ENCODE measurements at regions not wholly inside any gene's neighbourhood (a gene's known extent, or its start where the extent isn't known, plus 50 kb on each side); places are given as distances from the start of the nearest gene placed in this dataset.
"Not testable (repeated sequence)": the region's sequence is repeated elsewhere in the genome, so short reads cannot be mapped to it uniquely, and the experiment has no call there.

- DNase-seq = no peak
Measured at GRCh38 chr13:68597641-68598040, 1367.5 kb upstream of the PCDH9 start.

DNA sequence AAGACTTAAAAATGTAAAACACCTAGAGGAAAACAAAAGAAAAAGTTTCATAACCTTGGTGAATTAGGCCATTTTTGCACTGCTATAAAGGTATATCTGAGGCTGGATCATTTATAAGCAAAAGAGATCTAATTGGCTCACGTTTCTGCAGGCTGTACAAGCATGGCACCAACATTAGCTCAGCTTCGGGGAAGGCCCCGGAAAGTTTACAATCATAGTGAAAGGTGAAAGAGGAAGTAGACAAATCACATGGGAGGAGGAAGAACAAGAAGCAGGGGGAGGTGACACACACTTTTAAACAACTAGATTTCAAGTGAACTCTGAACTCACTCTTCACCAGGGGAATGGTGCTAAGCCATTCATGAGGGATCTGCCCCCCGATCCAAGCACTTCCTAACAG, 1358.5 kb upstream of the PCDH9 start:
- no peak for DNase-seq

DNA sequence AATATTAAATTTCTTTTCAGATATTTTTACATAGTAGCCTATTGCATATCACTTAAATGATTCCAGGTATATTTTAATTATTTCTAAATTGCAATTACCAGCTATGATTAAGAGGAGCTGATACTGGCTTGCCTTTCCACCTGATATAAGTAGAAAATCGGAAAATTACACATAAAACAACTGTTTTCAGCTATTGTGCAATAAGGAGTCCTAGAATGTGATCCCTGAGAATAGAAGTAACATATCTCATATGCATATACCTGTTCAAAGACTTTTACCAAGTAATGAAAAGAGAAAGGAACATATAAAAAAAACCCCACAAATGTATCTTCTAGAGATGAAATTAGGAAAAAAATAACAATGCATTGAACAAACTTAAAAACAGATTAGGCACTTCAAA, 1354.6 kb upstream of the PCDH9 start:
- DNase-seq = no peak

GRCh38 chr13:68574053-68574452, 1343.9 kb upstream of the PCDH9 start:
- DNase-seq = no peak

- no peak for DNase-seq
Measured at GRCh38 chr13:68551701-68552522, 1321.8 kb upstream of the PCDH9 start.

DNA sequence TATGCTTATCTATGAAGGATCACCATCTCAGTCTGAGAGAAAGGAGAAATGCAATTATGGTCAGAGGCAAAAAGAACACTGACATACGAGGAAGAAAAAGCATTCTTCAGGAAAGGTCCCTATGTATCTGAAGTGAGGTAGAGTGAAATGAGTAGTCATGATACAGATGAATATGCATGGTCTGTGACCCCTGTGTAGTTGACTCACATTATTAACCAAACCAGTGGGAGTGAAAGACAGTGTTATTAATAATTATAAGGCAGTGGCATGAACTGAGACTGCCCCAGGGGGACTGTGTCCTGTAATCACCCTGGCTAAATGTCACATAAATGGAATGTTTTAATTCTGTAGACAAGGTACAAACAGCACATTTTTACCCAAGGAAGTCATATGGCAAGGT, 1320.2 kb upstream of the PCDH9 start:
- no peak for DNase-seq

- no peak for DNase-seq
Measured at GRCh38 chr13:68540244-68540643, 1310.1 kb upstream of the PCDH9 start.

DNA sequence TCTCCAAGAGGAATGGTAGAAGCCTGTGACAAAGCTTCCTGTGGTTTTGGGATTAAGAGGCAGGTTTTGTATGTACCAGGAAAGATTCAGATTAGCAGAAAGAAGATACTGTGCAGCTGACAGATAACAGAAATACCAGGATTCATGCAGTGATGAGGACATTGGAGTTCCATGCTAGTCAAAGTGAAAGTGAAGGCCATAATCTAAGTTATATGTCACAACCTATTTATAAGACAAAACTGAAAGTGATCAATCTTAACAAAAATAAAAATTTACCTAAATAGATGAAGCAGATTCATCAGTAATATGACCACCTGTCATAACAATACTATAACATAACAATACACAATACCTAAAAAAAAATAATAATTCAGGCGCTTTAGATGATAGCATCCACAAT, 1305.2 kb upstream of the PCDH9 start:
- DNase-seq = no peak

DNA sequence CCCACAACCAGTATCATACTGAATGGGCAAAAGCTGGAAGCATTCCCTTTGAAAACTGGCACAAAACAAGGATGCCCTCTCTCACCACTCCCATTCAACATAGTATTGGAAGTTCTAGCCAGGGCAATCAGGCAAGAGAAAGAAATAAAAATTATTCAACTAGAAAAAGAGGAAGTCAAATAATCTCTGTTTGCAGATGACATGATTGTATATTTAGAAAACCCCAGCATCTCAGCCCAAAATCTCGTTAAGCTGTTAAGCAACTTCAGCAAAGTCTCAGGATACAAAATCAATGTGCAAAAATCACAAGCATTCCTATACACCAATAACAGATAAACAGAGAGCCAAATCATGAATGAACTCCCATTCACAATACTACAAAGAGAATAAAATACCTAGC, 1297.0 kb upstream of the PCDH9 start:
- not testable (repeated sequence) for DNase-seq

GRCh38 chr13:68523838-68524424, 1293.8 kb upstream of the PCDH9 start:
- no peak for DNase-seq

DNA sequence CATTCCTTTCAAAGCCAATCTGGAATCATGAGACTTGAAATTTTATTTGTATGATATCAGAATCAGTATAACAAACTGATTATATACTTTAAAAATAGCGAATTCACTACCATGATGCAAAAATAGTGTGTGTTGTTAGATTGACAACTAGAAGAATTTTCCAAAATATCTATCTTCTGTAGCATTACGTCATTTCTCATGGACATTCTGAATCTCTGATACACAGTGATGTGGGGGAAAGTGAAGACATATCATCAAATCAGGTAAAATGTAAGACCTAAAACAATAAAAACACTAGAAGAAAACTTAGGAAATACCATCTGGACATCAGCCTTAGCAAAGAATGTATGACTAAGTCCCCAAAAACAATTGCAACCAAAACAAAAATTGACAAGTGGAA, 1292.0 kb upstream of the PCDH9 start:
- DNase-seq = no peak

DNA sequence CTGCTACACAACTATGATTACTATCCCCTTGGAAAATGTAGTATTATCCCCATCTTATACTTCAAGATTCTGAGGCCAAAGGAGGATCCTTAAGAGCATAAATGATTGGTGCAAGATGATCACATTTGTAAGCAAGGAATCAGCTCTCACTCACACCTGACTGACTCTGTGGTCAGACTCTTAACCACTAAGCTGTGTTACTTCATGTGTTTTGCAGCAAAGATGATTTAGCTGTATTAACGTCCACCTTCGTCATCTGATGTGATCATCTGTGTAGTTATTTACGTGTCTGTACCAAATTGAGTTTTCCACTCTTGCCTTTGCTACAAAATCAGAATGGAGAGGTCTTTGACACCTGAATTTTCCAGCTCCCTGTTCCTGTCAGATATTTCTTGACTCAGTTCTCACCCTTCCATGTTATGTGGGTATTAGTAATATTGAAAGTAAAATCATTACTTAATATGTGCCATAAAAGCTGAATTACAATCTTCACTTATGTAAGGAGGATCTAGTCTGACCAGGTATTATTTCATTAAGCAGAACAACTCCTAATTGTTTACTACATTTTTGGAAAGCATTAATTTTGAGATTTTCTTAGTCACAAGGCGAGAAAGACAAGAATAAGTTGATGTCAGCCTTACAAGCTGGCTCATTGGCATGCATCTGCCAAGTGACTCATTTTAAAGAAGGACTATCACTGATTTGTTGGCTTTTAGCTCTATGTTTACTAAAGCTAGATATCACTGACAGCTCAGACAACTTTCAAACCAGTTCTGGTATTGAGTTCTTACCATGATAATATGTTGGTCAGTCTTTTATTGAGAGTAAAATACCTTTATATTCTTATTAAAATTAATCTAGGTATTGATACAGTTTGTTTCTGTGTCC, 1279.8 kb upstream of the PCDH9 start:
- no peak for DNase-seq

- no peak for DNase-seq
Measured at GRCh38 chr13:68506888-68507551, 1276.9 kb upstream of the PCDH9 start.

GRCh38 chr13:68490594-68490993, 1260.5 kb upstream of the PCDH9 start:
- no peak for DNase-seq

GRCh38 chr13:68481130-68481529, 1251.0 kb upstream of the PCDH9 start:
- DNase-seq = no peak

DNA sequence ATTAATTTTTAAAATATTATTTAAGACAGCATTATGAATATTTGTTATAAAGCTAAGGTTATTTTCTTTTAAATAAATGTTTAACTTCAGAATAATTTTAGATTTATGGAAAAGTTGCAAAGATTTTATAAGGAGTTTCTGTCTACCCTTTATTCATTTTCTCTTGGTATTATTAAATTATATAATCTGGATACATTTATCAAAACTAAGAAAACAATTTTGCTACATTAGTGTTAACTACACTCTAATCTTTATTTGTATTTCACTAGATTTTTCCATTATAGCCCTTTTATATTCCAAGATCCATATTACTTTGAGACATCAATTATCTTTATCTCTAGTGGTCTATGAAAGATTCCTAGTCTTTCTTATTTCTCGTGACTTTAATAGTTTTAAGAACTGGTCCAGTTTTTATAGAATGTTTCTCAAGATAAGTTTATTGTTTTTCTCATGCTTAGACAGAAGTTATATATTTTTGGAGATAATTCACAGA, 1243.7 kb upstream of the PCDH9 start:
- DNase-seq = no peak

- DNase-seq = no peak
Measured at GRCh38 chr13:68467160-68467559, 1237.0 kb upstream of the PCDH9 start.

DNA sequence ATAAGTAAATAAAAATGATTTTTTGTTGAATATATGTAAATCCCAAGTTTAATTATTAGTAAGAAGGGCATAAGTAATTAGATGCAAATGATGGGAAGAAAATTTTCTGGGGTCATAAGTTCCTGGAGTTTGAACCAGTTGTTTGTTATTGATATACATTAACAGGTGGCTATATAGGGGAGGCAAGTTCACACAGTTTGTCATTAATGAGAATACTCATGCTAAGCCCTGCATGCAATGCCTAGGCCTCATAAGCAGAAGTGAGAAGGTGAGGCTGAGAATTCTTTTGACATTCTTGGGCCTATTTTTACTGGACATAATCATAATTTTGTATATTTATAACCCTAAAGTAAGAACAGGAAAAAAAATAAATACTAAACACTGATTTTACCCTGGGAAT, 1210.7 kb upstream of the PCDH9 start:
- no peak for DNase-seq

DNA sequence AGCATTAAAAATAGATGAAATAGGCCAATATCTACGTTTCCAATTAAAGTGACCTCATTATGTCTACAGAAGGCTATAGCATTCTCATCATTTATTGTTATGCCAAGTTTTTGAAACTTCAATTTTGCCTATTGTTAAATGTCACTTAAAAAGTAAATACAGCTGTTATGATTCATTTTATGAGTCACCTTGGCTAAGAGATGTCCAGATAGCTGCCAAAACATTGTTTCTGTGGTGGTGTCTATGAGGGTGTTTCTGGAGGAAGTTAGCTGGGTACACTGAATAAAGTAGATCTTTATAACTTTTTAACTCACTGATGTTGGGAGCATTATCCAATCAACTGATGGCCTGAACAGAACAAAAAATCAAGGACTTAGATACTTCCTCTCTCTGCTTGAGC, 1209.7 kb upstream of the PCDH9 start:
- no peak for DNase-seq

DNA sequence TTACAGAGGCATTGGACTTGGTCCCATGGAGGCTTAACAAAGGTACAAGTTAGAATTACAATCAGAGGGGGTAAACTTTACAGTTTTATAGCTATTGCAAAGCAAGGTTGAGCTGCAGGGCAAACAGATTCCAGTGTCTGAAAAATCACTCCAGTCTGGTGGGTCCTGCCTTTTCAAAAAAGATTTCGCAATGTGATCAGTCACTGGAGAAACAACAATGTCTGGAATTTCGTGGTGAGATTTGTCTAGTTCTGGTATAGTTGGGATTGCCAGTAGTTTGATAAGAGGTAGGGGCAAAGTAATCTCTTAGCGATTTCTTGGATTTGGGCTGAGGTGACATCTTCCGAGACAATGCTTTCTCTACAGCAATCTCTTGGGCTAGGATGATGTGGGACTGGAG, 1198.2 kb upstream of the PCDH9 start:
- no peak for DNase-seq

DNA sequence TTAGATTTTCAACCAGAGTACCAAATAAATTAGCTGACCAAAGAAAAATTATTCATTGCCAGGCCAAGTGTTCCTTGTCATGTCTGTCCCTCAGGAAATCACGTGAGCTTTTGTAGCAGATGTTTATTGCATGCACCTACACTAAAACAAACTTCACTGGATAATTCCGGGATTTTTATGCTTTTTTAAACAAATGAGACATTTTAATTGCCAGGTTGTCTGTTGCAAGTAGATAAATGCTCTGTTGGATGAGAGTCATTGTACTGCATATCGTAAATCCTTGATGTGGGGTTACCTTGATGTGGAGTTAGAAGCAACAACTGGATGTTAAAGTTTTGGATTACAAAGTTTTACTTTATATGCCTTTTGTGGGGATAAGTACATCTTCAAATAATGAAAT, 1187.7 kb upstream of the PCDH9 start:
- DNase-seq = no peak

GRCh38 chr13:68410007-68410406, 1179.9 kb upstream of the PCDH9 start:
- no peak for DNase-seq

GRCh38 chr13:68390987-68391386, 1160.9 kb upstream of the PCDH9 start:
- no peak for DNase-seq
